ENCODE measurements at regions not wholly inside any gene's neighbourhood (a gene's known extent, or its start where the extent isn't known, plus 50 kb on each side); places are given as distances from the start of the nearest gene placed in this dataset.

GRCh38 chr5:96522635-96523355 is 89.7 kb upstream of the PCSK1 start:
- no peaks in the 10 kb centered on the region for H3K9me3 Mint-ChIP-seq (ENCODE audit: low read depth)
- no peaks in the 10 kb centered on the region for H3K27me3 Mint-ChIP-seq
- no peak overlapping the region for H3K4me3 Mint-ChIP-seq (ENCODE audit: low read depth)
- no peak for TF ChIP-seq CTCF (IDR thresholded peaks at IDR 0.05; ENCODE audit: unreplicated experiment)
- H3K27ac Mint-ChIP-seq: no peak overlapping the region
- H3K4me1 Mint-ChIP-seq (ENCODE audit: low read depth): no peaks in the 10 kb centered on the region
- no peaks in the 10 kb centered on the region for H3K36me3 Mint-ChIP-seq (ENCODE audit: insufficient read depth)
- DNase-seq (ENCODE audit: low spot score, unreplicated experiment): no peak

GRCh38 chr5:96527768-96528661 is 95.0 kb upstream of the PCSK1 start:
- TF ChIP-seq CTCF (IDR thresholded peaks at IDR 0.05; ENCODE audit: unreplicated experiment): no peak
- Mint-ChIP-seq H3K4me3 (ENCODE audit: low read depth) (no peak overlapping the region), H3K27me3 (no peaks in the 10 kb centered on the region), H3K36me3 (ENCODE audit: insufficient read depth) (no peaks in the 10 kb centered on the region), H3K27ac (no peak overlapping the region), H3K4me1 (ENCODE audit: low read depth) (no peaks in the 10 kb centered on the region), H3K9me3 (ENCODE audit: low read depth) (no peaks in the 10 kb centered on the region)
- DNase-seq (ENCODE audit: low spot score, unreplicated experiment): no peak

GRCh38 chr5:96528826-96529474 is 95.9 kb upstream of the PCSK1 start:
- no peak for DNase-seq (ENCODE audit: low spot score, unreplicated experiment)
- Mint-ChIP-seq H3K36me3 (ENCODE audit: insufficient read depth) (no peaks in the 10 kb centered on the region), H3K4me3 (ENCODE audit: low read depth) (no peak overlapping the region), H3K9me3 (ENCODE audit: low read depth) (no peaks in the 10 kb centered on the region), H3K4me1 (ENCODE audit: low read depth) (no peaks in the 10 kb centered on the region), H3K27ac (no peak overlapping the region), H3K27me3 (no peaks in the 10 kb centered on the region)
- no peak for TF ChIP-seq CTCF (IDR thresholded peaks at IDR 0.05; ENCODE audit: unreplicated experiment)

- Mint-ChIP-seq H3K36me3 (ENCODE audit: insufficient read depth) (no peaks in the 10 kb centered on the region), H3K27ac (no peak overlapping the region), H3K4me1 (ENCODE audit: low read depth) (no peaks in the 10 kb centered on the region), H3K27me3 (no peaks in the 10 kb centered on the region), H3K9me3 (ENCODE audit: low read depth) (no peaks in the 10 kb centered on the region), H3K4me3 (ENCODE audit: low read depth) (no peak overlapping the region)
- no peak for DNase-seq (ENCODE audit: low spot score, unreplicated experiment)
- no peak for TF ChIP-seq CTCF (IDR thresholded peaks at IDR 0.05; ENCODE audit: unreplicated experiment)
These were observed 96.5 kb upstream of the PCSK1 start for GRCh38 chr5:96529559-96529958.

- Mint-ChIP-seq H3K4me3 (ENCODE audit: low read depth) (no peak overlapping the region), H3K36me3 (ENCODE audit: insufficient read depth) (no peaks in the 10 kb centered on the region), H3K9me3 (ENCODE audit: low read depth) (no peaks in the 10 kb centered on the region), H3K4me1 (ENCODE audit: low read depth) (no peaks in the 10 kb centered on the region), H3K27me3 (no peaks in the 10 kb centered on the region), H3K27ac (no peak overlapping the region)
- no peak for TF ChIP-seq CTCF (IDR thresholded peaks at IDR 0.05; ENCODE audit: unreplicated experiment)
- DNase-seq (ENCODE audit: low spot score, unreplicated experiment): no peak
These were observed 97.9 kb upstream of the PCSK1 start for GRCh38 chr5:96530901-96531300.

Data from progenitor cell of endocrine pancreas (in vitro differentiated cells).